C4-2B (cell line): ENCODE measurements at regions not wholly inside any gene's neighbourhood (a gene's known extent, or its start where the extent isn't known, plus 50 kb on each side); places are given as distances from the start of the nearest gene placed in this dataset.

Source experiments
- ZFX ChIP-seq: fragments of 450-650 bp; IDR thresholded peaks from 2 replicates; pipeline ENCODE4 v1.6.1; 2017
- TF ChIP-seq, protein P1 (sequence below): fragments of 450-650 bp; conservative IDR thresholded peaks from 2 replicates; pipeline ENCODE4 v1.5.1; 2017; ENCODE audit warnings: mild to moderate bottlenecking

DNA sequence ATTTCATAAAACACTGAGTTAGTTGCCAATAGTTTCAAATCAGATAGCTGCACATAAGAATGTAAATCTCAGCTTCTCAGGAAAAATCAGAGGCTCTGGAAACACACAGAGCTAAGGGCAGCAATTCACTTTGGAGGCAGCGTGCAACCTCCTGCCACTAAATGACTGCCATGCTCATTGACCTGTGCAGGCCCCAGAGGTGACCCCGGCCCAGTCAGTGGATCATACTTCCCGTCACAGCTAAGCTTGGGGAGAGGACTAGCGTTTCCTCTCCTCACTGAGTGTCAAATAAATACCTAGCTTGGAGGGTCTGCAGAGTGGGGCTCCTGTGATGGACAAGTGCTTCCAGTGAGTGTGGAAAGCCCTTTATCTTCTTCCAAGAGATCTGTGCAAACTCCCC lies 67.2 kb downstream of the UQCRFS1 start:
- TF ChIP-seq, protein P1, sequence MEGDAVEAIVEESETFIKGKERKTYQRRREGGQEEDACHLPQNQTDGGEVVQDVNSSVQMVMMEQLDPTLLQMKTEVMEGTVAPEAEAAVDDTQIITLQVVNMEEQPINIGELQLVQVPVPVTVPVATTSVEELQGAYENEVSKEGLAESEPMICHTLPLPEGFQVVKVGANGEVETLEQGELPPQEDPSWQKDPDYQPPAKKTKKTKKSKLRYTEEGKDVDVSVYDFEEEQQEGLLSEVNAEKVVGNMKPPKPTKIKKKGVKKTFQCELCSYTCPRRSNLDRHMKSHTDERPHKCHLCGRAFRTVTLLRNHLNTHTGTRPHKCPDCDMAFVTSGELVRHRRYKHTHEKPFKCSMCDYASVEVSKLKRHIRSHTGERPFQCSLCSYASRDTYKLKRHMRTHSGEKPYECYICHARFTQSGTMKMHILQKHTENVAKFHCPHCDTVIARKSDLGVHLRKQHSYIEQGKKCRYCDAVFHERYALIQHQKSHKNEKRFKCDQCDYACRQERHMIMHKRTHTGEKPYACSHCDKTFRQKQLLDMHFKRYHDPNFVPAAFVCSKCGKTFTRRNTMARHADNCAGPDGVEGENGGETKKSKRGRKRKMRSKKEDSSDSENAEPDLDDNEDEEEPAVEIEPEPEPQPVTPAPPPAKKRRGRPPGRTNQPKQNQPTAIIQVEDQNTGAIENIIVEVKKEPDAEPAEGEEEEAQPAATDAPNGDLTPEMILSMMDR, result no peak
- no peak for TF ChIP-seq ZFX
